OCI-LY7 (cell line): ENCODE measurements at regions not wholly inside any gene's neighbourhood (a gene's known extent, or its start where the extent isn't known, plus 50 kb on each side); places are given as distances from the start of the nearest gene placed in this dataset.

Experiments used
- BruUV-seq: library from RNA; stranded (reverse); fragments of 400-500 nt; replicated peaks from 2 replicates; lab custom pipeline; 2021; lab: Mats Ljungman, UMichigan
- CTCF ChIA-PET: fragments of 300-600 bp; sonication (Branson Sonifier 250); formaldehyde crosslinking; loops from one replicate; lab custom pipeline; 2022; ENCODE audit warnings: antibody characterized with exemption; ENCODE audit not compliant: unreplicated experiment; lab: Charles Lee
- POLR2A ChIA-PET: fragments of 300-600 bp; sonication (Branson Sonifier 250); formaldehyde crosslinking; loops from one replicate; lab custom pipeline; 2022; ENCODE audit warnings: antibody characterized with exemption; lab: Charles Lee
- DNase-seq: peaks from one replicate; pipeline ENCODE4 v3.0.0-alpha.2; 2015; ENCODE audit warnings: low spot score
- H2AFZ ChIP-seq: fragments of 200-600 bp; sonication (generic), shearing (Covaris generic); 2 replicates; pipeline ENCODE4 v1.6.1; 2014; ENCODE audit warnings: mild to moderate bottlenecking, antibody characterized with exemption, low read length, moderate library complexity
- H3K27ac ChIP-seq: fragments of 200-600 bp; sonication (generic); 2 replicates; pipeline ENCODE4 v1.5.1; 2014; ENCODE audit warnings: mixed run types, low read depth, mild to moderate bottlenecking, moderate library complexity, low read length, inconsistent platforms; ENCODE audit not compliant: poor library complexity, severe bottlenecking
- H3K36me3 ChIP-seq: fragments of 200-600 bp; sonication (generic); 2 replicates; pipeline ENCODE4 v1.6.1; 2014; ENCODE audit warnings: mild to moderate bottlenecking, antibody characterized with exemption, low read length, moderate library complexity, mixed read lengths; ENCODE audit not compliant: insufficient read depth
- H3K4me1 ChIP-seq: fragments of 200-600 bp; sonication (generic); 2 replicates; pipeline ENCODE4 v1.5.1; 2014; ENCODE audit warnings: mild to moderate bottlenecking, low read length; ENCODE audit not compliant: insufficient read depth, poor library complexity, severe bottlenecking
- H3K4me2 ChIP-seq: fragments of 200-600 bp; sonication (generic); 2 replicates; pipeline ENCODE4 v1.6.1; 2014; ENCODE audit warnings: mild to moderate bottlenecking, low read length
- H3K4me3 ChIP-seq: fragments of 200-600 bp; sonication (generic); 2 replicates; pipeline ENCODE4 v1.5.1; 2014; ENCODE audit warnings: mild to moderate bottlenecking, low read depth, low read length; ENCODE audit not compliant: poor library complexity, severe bottlenecking
- H3K79me2 ChIP-seq: fragments of 200-600 bp; sonication (generic); 2 replicates; pipeline ENCODE4 v1.6.1; 2016; ENCODE audit warnings: low read depth, mild to moderate bottlenecking, low read length, moderate library complexity, mixed read lengths; ENCODE audit not compliant: insufficient read depth
- H3K9me2 ChIP-seq: fragments of 200-600 bp; sonication (generic); 2 replicates; pipeline ENCODE4 v1.6.1; 2016; ENCODE audit warnings: mild to moderate bottlenecking, low read length, mixed read lengths; ENCODE audit not compliant: insufficient read depth
- H3K9me3 ChIP-seq: fragments of 200-600 bp; sonication (generic); 2 replicates; pipeline ENCODE4 v1.6.1; 2014; ENCODE audit warnings: mild to moderate bottlenecking, mixed run types, low read length, mixed read lengths
- H4K20me1 ChIP-seq: fragments of 200-600 bp; sonication (generic); 2 replicates; pipeline ENCODE4 v1.6.1; 2014; ENCODE audit warnings: mild to moderate bottlenecking, antibody characterized with exemption, low read length, moderate library complexity, mixed read lengths; ENCODE audit not compliant: insufficient read depth
- EZH2phosphoT487 ChIP-seq: fragments of 200-600 bp; sonication (generic); IDR thresholded peaks from 2 replicates; pipeline ENCODE4 v1.6.1; 2018; ENCODE audit warnings: low read depth, borderline replicate concordance, mild to moderate bottlenecking, mixed run types, antibody characterized with exemption, low read length, moderate library complexity, mixed read lengths
- intact Hi-C: fragments of 100-400 bp; cut with micrococcal nuclease; formaldehyde crosslinking; loops from one replicate; pipeline ENCODE4 v1.10.0; 2022; ENCODE audit not compliant: unreplicated experiment
- TF ChIP-seq, protein P1 (sequence below): fragments of 200-600 bp; sonication (generic); conservative IDR thresholded peaks from 2 replicates; pipeline ENCODE4 v1.5.1; 2014; ENCODE audit warnings: mild to moderate bottlenecking, antibody characterized with exemption, low read length, moderate library complexity, mixed read lengths

DNA sequence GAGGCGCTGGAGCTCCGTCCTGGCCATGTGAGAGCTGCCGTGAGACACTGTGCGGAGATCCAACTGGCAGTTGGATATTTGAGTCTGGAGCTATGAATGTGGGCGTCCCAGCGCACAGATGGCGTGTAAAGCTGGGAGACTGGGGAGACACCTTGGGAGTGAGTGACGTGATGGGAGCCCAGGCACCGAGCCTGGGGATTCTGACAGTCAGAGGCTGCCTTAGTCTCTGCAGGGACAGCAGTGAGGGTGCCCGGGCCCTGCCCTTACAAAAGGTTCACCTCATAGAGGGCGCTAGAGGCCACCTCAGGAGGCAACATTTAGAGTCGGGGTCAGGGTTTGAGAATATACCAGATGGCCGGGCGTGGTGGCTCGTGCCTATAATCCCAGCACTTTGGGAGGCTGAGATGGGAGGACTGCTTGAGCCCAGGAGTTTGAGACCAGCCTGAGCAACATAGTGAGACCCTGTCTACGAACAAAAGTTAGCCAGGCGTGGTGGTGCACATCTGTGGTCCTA, 194.1 kb upstream of the GSE1 start:
- H3K4me2 ChIP-seq = no peak overlapping the region
- BruUV-seq = no TSS peak
- H3K4me3 ChIP-seq = no peak overlapping the region
- no peaks in the 10 kb centered on the region for H3K9me2 ChIP-seq
- H3K4me1 ChIP-seq = peaks cover 12% of the 10 kb centered on the region
- H3K79me2 ChIP-seq = no peaks in the 10 kb centered on the region
- DNase-seq = no peak
- POLR2A ChIA-PET = no interaction called here
- intact Hi-C loops = no loop called here
- no peak overlapping the region for H2AFZ ChIP-seq
- no peaks in the 10 kb centered on the region for H4K20me1 ChIP-seq
- H3K27ac ChIP-seq = no peak overlapping the region
- no peak for TF ChIP-seq EZH2phosphoT487
- TF ChIP-seq, protein P1, sequence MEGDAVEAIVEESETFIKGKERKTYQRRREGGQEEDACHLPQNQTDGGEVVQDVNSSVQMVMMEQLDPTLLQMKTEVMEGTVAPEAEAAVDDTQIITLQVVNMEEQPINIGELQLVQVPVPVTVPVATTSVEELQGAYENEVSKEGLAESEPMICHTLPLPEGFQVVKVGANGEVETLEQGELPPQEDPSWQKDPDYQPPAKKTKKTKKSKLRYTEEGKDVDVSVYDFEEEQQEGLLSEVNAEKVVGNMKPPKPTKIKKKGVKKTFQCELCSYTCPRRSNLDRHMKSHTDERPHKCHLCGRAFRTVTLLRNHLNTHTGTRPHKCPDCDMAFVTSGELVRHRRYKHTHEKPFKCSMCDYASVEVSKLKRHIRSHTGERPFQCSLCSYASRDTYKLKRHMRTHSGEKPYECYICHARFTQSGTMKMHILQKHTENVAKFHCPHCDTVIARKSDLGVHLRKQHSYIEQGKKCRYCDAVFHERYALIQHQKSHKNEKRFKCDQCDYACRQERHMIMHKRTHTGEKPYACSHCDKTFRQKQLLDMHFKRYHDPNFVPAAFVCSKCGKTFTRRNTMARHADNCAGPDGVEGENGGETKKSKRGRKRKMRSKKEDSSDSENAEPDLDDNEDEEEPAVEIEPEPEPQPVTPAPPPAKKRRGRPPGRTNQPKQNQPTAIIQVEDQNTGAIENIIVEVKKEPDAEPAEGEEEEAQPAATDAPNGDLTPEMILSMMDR = peak; percentile 32; the same call in 1 of the 2 replicates
- H3K36me3 ChIP-seq = no peaks in the 10 kb centered on the region
- CTCF ChIA-PET = no interaction called here
- H3K9me3 ChIP-seq = peaks cover 2% of the 10 kb centered on the region; the same call in 1 of the 2 replicates

- Histone ChIP-seq H3K4me2 (no peak overlapping the region), H3K4me1 (peaks cover 12% of the 10 kb centered on the region), H3K4me3 (no peak overlapping the region), H4K20me1 (no peaks in the 10 kb centered on the region), H3K27ac (no peak overlapping the region), H2AFZ (no peak overlapping the region), H3K9me3 (no peaks in the 10 kb centered on the region), H3K9me2 (no peaks in the 10 kb centered on the region), H3K36me3 (no peaks in the 10 kb centered on the region), H3K79me2 (no peaks in the 10 kb centered on the region)
- TF ChIP-seq, protein P1 = no peak
- no peak for TF ChIP-seq EZH2phosphoT487
- ChIA-PET POLR2A (no interaction called here), CTCF (interaction anchor here (0.5 kb wide), 1 partner anchor 316 kb away, joined by 3 read pairs; no protein-coding TSS in a partner anchor)
- no peak for DNase-seq
- no TSS peak for BruUV-seq
- intact Hi-C loops = no loop called here
Observed at GRCh38 chr16:85419503-85420408, 193.4 kb upstream of the GSE1 start.
